ENCODE measurements at regions not wholly inside any gene's neighbourhood (a gene's known extent, or its start where the extent isn't known, plus 50 kb on each side); places are given as distances from the start of the nearest gene placed in this dataset.
A peak's percentile ranks its signal among the peaks of the same experiment; 100 is the strongest.

GRCh38 chr1:42017730-42018129, 99.0 kb upstream of the HIVEP3 start:
- Histone ChIP-seq H3K4me1 (no peaks in the 10 kb centered on the region), H3K4me2 (no peak overlapping the region), H3K9me3 (no peaks in the 10 kb centered on the region; the same call in 2 of the 3 replicates), H3K4me3 (no peak overlapping the region), H3K27ac (no peak overlapping the region)
- CTCF ChIA-PET: no interaction called here
- FAIRE-seq (no peak), ATAC-seq (no peak), DNase-seq (ENCODE audit: low read depth in 1 of 2, low spot score in 1 of 2) (no peak)
- peak; percentile 31 for TF ChIP-seq ZFP36 (IDR thresholded peaks at IDR 0.05; ENCODE audit: borderline replicate concordance, partially characterized antibody)
- TF ChIP-seq, protein P1, sequence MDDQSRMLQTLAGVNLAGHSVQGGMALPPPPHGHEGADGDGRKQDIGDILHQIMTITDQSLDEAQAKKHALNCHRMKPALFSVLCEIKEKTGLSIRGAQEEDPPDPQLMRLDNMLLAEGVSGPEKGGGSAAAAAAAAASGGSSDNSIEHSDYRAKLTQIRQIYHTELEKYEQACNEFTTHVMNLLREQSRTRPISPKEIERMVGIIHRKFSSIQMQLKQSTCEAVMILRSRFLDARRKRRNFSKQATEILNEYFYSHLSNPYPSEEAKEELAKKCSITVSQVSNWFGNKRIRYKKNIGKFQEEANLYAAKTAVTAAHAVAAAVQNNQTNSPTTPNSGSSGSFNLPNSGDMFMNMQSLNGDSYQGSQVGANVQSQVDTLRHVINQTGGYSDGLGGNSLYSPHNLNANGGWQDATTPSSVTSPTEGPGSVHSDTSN (IDR thresholded peaks at IDR 0.05): no peak
- POLR2A ChIA-PET: no interaction called here
- WGBS (ENCODE audit: missing lambda C conversion rate): 56% methylated on average over 3 of the region's 3 CpGs

DNA sequence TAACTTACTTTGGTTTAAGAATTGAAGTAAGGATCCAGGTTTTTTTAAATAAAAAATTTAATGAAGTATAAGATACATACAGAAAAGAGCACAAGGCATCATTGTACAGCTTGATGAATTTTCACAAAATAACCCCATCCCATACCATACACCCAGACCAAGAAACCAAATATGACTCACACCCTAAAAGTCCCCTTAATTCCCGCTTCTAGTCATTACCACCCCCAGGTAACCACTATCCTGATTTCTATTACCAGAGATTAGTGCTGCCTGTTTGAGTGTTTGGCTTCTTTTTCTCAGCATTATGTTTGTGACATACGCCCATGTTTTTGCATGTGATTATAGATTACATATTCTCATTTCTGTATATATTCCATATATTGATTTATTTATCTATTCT, 98.5 kb upstream of the HIVEP3 start:
- no peak overlapping the region for H3K27ac ChIP-seq
- no peak for DNase-seq (ENCODE audit: low read depth in 1 of 2, low spot score in 1 of 2)
- WGBS (ENCODE audit: missing lambda C conversion rate): 83% methylated on average over 2 of the region's 2 CpGs
- no peaks in the 10 kb centered on the region; the same call in 2 of the 3 replicates for H3K9me3 ChIP-seq
- POLR2A ChIA-PET: no interaction called here
- CTCF ChIA-PET: no interaction called here
- H3K4me2 ChIP-seq: no peak overlapping the region
- ATAC-seq: no peak
- H3K4me3 ChIP-seq: no peak overlapping the region
- TF ChIP-seq RAD21 (conservative IDR thresholded peaks at IDR 0.05 in 1 of 2, IDR thresholded peaks at IDR 0.05 in 1 of 2) (no peak), E2F6 (IDR thresholded peaks at IDR 0.05; ENCODE audit: borderline replicate concordance, low read depth) (no peak)
- H3K4me1 ChIP-seq: no peaks in the 10 kb centered on the region
- no peak for FAIRE-seq

DNA sequence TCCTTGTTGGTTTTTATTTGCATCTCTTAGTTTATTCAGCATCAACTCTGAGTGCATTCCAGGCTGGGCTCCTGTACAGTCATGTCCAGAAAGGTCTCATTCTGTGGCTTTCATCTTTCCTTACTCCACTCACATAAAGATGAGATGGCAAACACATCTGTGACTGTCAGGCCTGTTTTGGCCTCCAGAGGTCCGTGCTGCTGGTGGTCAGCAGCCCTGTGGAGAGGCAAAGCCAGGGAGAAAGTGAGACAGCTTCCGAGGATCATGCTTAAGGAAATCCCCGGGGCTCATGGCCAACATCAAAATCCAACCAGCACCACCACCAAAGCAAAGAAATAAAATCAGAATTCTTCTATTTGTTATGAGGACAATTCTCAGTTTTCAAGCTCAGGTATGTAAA, 96.1 kb upstream of the HIVEP3 start:
- Histone ChIP-seq H3K4me2 (no peak overlapping the region), H3K4me3 (no peak overlapping the region), H3K9me3 (no peaks in the 10 kb centered on the region; the same call in 2 of the 3 replicates), H3K4me1 (no peaks in the 10 kb centered on the region), H3K27ac (no peak overlapping the region)
- ChIA-PET CTCF (no interaction called here), POLR2A (no interaction called here)
- TF ChIP-seq HOXB13 (CRISPR knock-in tag; IDR thresholded peaks at IDR 0.05; ENCODE audit: low read depth): no peak
- no peak for TF ChIP-seq EHF (CRISPR knock-in tag; IDR thresholded peaks at IDR 0.05)
- TF ChIP-seq, protein P2, sequence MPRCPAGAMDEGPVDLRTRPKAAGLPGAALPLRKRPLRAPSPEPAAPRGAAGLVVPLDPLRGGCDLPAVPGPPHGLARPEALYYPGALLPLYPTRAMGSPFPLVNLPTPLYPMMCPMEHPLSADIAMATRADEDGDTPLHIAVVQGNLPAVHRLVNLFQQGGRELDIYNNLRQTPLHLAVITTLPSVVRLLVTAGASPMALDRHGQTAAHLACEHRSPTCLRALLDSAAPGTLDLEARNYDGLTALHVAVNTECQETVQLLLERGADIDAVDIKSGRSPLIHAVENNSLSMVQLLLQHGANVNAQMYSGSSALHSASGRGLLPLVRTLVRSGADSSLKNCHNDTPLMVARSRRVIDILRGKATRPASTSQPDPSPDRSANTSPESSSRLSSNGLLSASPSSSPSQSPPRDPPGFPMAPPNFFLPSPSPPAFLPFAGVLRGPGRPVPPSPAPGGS (IDR thresholded peaks at IDR 0.05): no peak
- no peak for TF ChIP-seq CHD4 (IDR thresholded peaks at IDR 0.05; ENCODE audit: borderline replicate concordance)
- TF ChIP-seq, protein P3, sequence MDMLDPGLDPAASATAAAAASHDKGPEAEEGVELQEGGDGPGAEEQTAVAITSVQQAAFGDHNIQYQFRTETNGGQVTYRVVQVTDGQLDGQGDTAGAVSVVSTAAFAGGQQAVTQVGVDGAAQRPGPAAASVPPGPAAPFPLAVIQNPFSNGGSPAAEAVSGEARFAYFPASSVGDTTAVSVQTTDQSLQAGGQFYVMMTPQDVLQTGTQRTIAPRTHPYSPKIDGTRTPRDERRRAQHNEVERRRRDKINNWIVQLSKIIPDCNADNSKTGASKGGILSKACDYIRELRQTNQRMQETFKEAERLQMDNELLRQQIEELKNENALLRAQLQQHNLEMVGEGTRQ (IDR thresholded peaks at IDR 0.05): no peak
- TF ChIP-seq ZNF302 (CRISPR knock-in tag; IDR thresholded peaks at IDR 0.05): no peak
- no peak for TF ChIP-seq REST (IDR thresholded peaks at IDR 0.05)
- TF ChIP-seq EHMT2 (IDR thresholded peaks at IDR 0.05; ENCODE audit: low read depth): no peak
- no peak for TF ChIP-seq FOSL2 (IDR thresholded peaks at IDR 0.05)
- no peak for TF ChIP-seq FOSL2 (CRISPR knock-in tag; IDR thresholded peaks at IDR 0.05)
- no peak for TF ChIP-seq NPAS2 (CRISPR knock-in tag; IDR thresholded peaks at IDR 0.05; ENCODE audit: borderline replicate concordance)
- TF ChIP-seq ESRRA (IDR thresholded peaks at IDR 0.05; ENCODE audit: borderline replicate concordance, low read length): no peak
- no peak for TF ChIP-seq BHLHE40 (IDR thresholded peaks at IDR 0.05; ENCODE audit: low read depth, low read length)
- TF ChIP-seq NR3C1 (IDR thresholded peaks at IDR 0.05): no peak
- no peak for TF ChIP-seq HOXA7 (CRISPR knock-in tag; IDR thresholded peaks at IDR 0.05)
- TF ChIP-seq CEBPB (IDR thresholded peaks at IDR 0.05): no peak
- TF ChIP-seq JUNB (IDR thresholded peaks at IDR 0.05): no peak
- DNase-seq (ENCODE audit: low read depth in 1 of 2, low spot score in 1 of 2) (no peak), ATAC-seq (no peak), FAIRE-seq (no peak)
- 88% methylated on average over 2 of the region's 3 CpGs for WGBS (ENCODE audit: missing lambda C conversion rate)
